HepG2 (cell line): ENCODE measurements at regions not wholly inside any gene's neighbourhood (a gene's known extent, or its start where the extent isn't known, plus 50 kb on each side); places are given as distances from the start of the nearest gene placed in this dataset.

Experiments
- DMAP1 ChIP-seq: IDR thresholded peaks from 2 replicates; pipeline ENCODE4 v1.6.1; 2016
- ELF4 ChIP-seq: sonication (generic); formaldehyde crosslinking; IDR thresholded peaks from 2 replicates; pipeline ENCODE4 v1.5.0; 2020; ENCODE audit warnings: missing genetic modification reagents, mild to moderate bottlenecking, moderate library complexity, borderline replicate concordance
- HDAC2 ChIP-seq: sonication (generic); formaldehyde crosslinking; IDR thresholded peaks from 2 replicates; pipeline ENCODE4 v1.4.0; 2020; ENCODE audit warnings: missing genetic modification reagents
- REPIN1 ChIP-seq: sonication (generic); formaldehyde crosslinking; IDR thresholded peaks from 2 replicates; pipeline ENCODE4 v1.8.0; 2022; ENCODE audit warnings: missing genetic modification reagents, low read depth, mild to moderate bottlenecking, borderline replicate concordance
- RFXAP ChIP-seq: sonication (generic); formaldehyde crosslinking; IDR thresholded peaks from 2 replicates; pipeline ENCODE4 v1.4.0; 2020; ENCODE audit warnings: missing genetic modification reagents, borderline replicate concordance
- SMYD3 ChIP-seq: sonication (generic); formaldehyde crosslinking; IDR thresholded peaks from 2 replicates; pipeline ENCODE4 v1.8.1; 2023; ENCODE audit warnings: mild to moderate bottlenecking, missing genetic modification reagents
- TBP ChIP-seq: sonication (generic); formaldehyde crosslinking; IDR thresholded peaks from 2 replicates; pipeline ENCODE4 v1.5.0; 2020; ENCODE audit warnings: missing genetic modification reagents
- TOPORS ChIP-seq: sonication (generic); formaldehyde crosslinking; IDR thresholded peaks from 2 replicates; pipeline ENCODE4 v1.8.0; 2023; ENCODE audit warnings: mild to moderate bottlenecking, missing genetic modification reagents
- YY1 ChIP-seq: IDR thresholded peaks from 2 replicates; pipeline ENCODE4 v1.6.1; 2011; ENCODE audit warnings: low read length, low read depth, moderate library complexity, mild to moderate bottlenecking; ENCODE audit not compliant: insufficient read depth, insufficient replicate concordance
- ZFP82 ChIP-seq: sonication (generic); formaldehyde crosslinking; IDR thresholded peaks from 2 replicates; pipeline ENCODE4 v1.5.1; 2020; ENCODE audit warnings: mild to moderate bottlenecking, missing genetic modification reagents, borderline replicate concordance
- ZNF205 ChIP-seq: IDR thresholded peaks from 2 replicates; pipeline ENCODE4 v1.6.1; 2018; ENCODE audit warnings: missing biosample characterization, missing genetic modification reagents
- ZNF337 ChIP-seq: sonication (generic); formaldehyde crosslinking; IDR thresholded peaks from 2 replicates; pipeline ENCODE4 v1.5.1; 2020; ENCODE audit warnings: missing genetic modification reagents, low read depth, mild to moderate bottlenecking, borderline replicate concordance
- ZNF432 ChIP-seq: sonication (generic); formaldehyde crosslinking; IDR thresholded peaks from 2 replicates; pipeline ENCODE4 v1.5.0; 2020; ENCODE audit warnings: missing genetic modification reagents, mild to moderate bottlenecking, borderline replicate concordance
- TF ChIP-seq, protein P1 (sequence below): sonication (generic); formaldehyde crosslinking; IDR thresholded peaks from 2 replicates; pipeline ENCODE4 v1.4.0; 2020; ENCODE audit warnings: mild to moderate bottlenecking, missing genetic modification reagents
- TF ChIP-seq, protein P2 (sequence below): sonication (generic); formaldehyde crosslinking; IDR thresholded peaks from 2 replicates; pipeline ENCODE4 v1.4.0; 2020; ENCODE audit warnings: missing genetic modification reagents, mild to moderate bottlenecking, borderline replicate concordance

DNA sequence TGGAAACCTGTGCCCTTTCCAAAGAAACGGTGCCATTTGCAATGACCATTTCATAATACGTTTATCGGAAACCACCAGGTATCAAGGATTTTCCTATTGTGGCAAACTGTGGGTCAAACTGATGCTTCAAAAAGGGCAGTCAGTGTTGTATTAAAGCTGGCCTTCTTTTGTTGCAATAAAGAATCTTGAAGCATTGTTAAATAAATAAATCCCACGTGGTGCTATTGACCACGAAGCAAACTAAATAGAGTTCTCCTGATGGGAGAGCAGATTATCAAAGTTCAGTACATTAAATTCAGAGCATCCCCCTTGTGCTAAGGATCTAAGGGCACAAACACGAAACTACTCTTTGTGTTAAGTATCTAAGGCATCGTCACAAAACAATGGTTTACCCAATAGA is 545.9 kb upstream of the MIR17HG start (continued):
- no peak for TF ChIP-seq ZNF432 (CRISPR knock-in tag)
- no peak for TF ChIP-seq DMAP1 (CRISPR knock-in tag)
- no peak for TF ChIP-seq TOPORS
- TF ChIP-seq ZFP82 (CRISPR knock-in tag), result no peak
- no peak for TF ChIP-seq ZNF205
- no peak for TF ChIP-seq SMYD3 (CRISPR knock-in tag)
- no peak for TF ChIP-seq RFXAP
- TF ChIP-seq ZNF337 (CRISPR knock-in tag), result no peak
- TF ChIP-seq, protein P1, sequence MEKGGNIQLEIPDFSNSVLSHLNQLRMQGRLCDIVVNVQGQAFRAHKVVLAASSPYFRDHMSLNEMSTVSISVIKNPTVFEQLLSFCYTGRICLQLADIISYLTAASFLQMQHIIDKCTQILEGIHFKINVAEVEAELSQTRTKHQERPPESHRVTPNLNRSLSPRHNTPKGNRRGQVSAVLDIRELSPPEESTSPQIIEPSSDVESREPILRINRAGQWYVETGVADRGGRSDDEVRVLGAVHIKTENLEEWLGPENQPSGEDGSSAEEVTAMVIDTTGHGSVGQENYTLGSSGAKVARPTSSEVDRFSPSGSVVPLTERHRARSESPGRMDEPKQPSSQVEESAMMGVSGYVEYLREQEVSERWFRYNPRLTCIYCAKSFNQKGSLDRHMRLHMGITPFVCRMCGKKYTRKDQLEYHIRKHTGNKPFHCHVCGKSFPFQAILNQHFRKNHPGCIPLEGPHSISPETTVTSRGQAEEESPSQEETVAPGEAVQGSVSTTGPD (CRISPR knock-in tag), result no peak
- no peak for TF ChIP-seq TBP (CRISPR knock-in tag)
- no peak for TF ChIP-seq REPIN1 (CRISPR knock-in tag)
- TF ChIP-seq ELF4 (CRISPR knock-in tag), result no peak
- TF ChIP-seq, protein P2, sequence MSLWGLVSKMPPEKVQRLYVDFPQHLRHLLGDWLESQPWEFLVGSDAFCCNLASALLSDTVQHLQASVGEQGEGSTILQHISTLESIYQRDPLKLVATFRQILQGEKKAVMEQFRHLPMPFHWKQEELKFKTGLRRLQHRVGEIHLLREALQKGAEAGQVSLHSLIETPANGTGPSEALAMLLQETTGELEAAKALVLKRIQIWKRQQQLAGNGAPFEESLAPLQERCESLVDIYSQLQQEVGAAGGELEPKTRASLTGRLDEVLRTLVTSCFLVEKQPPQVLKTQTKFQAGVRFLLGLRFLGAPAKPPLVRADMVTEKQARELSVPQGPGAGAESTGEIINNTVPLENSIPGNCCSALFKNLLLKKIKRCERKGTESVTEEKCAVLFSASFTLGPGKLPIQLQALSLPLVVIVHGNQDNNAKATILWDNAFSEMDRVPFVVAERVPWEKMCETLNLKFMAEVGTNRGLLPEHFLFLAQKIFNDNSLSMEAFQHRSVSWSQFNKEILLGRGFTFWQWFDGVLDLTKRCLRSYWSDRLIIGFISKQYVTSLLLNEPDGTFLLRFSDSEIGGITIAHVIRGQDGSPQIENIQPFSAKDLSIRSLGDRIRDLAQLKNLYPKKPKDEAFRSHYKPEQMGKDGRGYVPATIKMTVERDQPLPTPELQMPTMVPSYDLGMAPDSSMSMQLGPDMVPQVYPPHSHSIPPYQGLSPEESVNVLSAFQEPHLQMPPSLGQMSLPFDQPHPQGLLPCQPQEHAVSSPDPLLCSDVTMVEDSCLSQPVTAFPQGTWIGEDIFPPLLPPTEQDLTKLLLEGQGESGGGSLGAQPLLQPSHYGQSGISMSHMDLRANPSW (CRISPR knock-in tag), result no peak
- TF ChIP-seq YY1, result no peak
- TF ChIP-seq HDAC2 (CRISPR knock-in tag), result no peak
